ENCODE measurements at regions not wholly inside any gene's neighbourhood (a gene's known extent, or its start where the extent isn't known, plus 50 kb on each side); places are given as distances from the start of the nearest gene placed in this dataset.
"Not testable (repeated sequence)": the region's sequence is repeated elsewhere in the genome, so short reads cannot be mapped to it uniquely, and the experiment has no call there.

DNA sequence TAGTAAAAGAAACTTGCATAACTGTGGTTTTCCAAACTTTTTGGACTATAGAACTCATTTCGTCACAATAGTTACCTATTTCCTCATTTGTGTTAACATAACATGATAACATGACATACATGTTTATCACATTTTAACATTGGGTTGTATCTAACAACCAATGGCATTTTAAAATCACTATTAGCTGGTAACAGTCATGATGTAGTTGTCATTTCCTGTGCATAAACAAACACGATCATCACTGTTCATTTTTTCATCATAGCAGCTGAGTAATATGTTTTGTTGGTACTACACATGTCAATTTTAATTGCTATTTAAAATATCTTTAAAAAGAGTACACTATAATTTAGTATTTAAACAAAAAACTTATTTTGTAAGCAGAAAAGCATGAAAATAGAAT, 402.4 kb downstream of the SATB2 start:
- Histone ChIP-seq H3K36me3 (no peaks in the 10 kb centered on the region), H3K4me1 (ENCODE audit: control insufficient read depth in 1 of 2, low read depth in 2 of 2) (no peaks in the 10 kb centered on the region), H3K27ac (no peak overlapping the region), H3K27me3 (replicated peaks; ENCODE audit: insufficient read depth) (no peaks in the 10 kb centered on the region), H3K9me3 (no peaks in the 10 kb centered on the region), H3K4me3 (no peak overlapping the region)
- no peak for DNase-seq (ENCODE audit: low spot score)
- TF ChIP-seq, protein P1, sequence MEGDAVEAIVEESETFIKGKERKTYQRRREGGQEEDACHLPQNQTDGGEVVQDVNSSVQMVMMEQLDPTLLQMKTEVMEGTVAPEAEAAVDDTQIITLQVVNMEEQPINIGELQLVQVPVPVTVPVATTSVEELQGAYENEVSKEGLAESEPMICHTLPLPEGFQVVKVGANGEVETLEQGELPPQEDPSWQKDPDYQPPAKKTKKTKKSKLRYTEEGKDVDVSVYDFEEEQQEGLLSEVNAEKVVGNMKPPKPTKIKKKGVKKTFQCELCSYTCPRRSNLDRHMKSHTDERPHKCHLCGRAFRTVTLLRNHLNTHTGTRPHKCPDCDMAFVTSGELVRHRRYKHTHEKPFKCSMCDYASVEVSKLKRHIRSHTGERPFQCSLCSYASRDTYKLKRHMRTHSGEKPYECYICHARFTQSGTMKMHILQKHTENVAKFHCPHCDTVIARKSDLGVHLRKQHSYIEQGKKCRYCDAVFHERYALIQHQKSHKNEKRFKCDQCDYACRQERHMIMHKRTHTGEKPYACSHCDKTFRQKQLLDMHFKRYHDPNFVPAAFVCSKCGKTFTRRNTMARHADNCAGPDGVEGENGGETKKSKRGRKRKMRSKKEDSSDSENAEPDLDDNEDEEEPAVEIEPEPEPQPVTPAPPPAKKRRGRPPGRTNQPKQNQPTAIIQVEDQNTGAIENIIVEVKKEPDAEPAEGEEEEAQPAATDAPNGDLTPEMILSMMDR (IDR thresholded peaks at IDR 0.05) = no peak
- ATAC-seq (ENCODE audit: insufficient number of reproducible peaks, low FRiP score, low read depth) = no peak

DNA sequence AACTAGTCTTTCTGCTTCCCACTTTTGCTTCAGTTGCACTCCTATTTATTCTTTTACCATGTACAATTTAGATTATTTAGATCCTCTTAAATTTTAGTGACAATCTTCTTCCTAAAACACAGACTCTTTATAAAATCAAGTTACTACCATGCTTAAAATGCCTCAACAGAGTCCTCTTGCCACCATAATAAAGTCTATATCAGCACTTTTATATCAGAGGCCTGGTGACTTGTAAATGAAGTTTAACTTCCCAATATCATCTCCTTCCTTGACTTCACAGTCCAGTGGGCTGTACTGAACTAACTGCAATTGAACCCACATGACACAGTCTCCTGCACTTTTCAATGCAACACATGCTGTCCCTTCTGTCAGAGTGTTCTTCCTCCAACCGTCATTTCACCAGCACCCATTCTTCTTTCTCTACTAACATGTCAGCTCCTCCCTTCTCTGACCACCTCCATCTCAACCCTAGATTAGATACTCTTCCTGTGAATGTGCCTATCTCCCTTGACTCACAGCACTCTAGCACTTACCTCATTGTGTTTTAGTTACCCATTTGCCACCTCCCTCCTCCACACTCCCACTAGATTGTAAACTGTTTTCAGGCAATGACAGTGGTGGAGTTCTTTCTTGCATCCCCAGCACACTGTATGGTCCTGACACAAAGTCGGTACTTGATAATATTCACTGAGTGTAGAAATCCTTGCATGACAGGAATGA, 414.9 kb downstream of the SATB2 start:
- DNase-seq (ENCODE audit: low spot score) = no peak
- Histone ChIP-seq H3K27me3 (replicated peaks; ENCODE audit: insufficient read depth) (no peaks in the 10 kb centered on the region), H3K27ac (no peak overlapping the region), H3K9me3 (no peaks in the 10 kb centered on the region), H3K4me1 (ENCODE audit: control insufficient read depth in 1 of 2, low read depth in 2 of 2) (no peaks in the 10 kb centered on the region), H3K36me3 (no peaks in the 10 kb centered on the region), H3K4me3 (no peak overlapping the region)
- TF ChIP-seq, protein P1 (IDR thresholded peaks at IDR 0.05) = no peak
- no peak for ATAC-seq (ENCODE audit: insufficient number of reproducible peaks, low FRiP score, low read depth)

DNA sequence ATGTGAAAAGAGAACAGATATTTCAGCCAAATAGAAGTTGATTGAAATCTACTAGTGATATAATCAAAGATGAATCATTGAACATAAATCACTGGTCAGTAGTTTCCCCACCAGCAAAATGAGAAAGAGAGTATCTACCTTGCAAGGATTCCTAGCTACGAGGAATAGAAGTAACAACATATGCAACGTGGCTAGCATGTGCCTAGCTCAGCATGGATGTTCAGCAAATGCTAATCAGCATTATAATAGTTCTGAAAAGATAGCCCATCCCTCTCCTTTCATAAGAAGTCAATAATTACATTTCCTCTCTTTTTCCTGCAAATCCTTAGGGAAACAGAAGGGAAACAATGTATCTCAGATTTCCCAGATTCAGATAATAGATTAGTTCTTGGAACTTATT, 417.2 kb downstream of the SATB2 start:
- TF ChIP-seq, protein P1 (IDR thresholded peaks at IDR 0.05) = no peak
- Histone ChIP-seq H3K36me3 (no peaks in the 10 kb centered on the region), H3K4me3 (no peak overlapping the region), H3K27ac (no peak overlapping the region), H3K9me3 (no peaks in the 10 kb centered on the region), H3K4me1 (ENCODE audit: control insufficient read depth in 1 of 2, low read depth in 2 of 2) (no peaks in the 10 kb centered on the region), H3K27me3 (replicated peaks; ENCODE audit: insufficient read depth) (no peaks in the 10 kb centered on the region)
- ATAC-seq (ENCODE audit: insufficient number of reproducible peaks, low FRiP score, low read depth) (no peak), DNase-seq (ENCODE audit: low spot score) (no peak)

DNA sequence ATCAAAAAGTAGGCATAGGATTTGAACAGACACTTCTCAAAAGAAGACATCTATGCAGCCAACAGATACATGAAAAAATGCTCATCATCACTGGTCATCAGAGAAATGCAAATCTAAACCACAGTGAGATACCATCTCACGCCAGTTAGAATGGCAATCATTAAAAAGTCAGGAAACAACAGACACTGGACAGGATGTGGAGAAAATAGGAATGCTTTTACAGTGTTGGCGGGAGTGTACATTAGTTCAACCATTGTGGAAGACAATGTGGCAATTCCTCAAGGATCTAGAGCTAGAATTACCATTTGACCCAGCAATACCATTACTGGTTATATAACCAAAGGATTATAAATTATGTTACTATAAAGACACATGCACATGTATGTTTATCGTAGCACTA, 424.0 kb downstream of the SATB2 start:
- not testable (repeated sequence) for H3K4me3 ChIP-seq; H3K9me3 ChIP-seq; H3K27ac ChIP-seq; DNase-seq (ENCODE audit: low spot score); H3K27me3 ChIP-seq (replicated peaks; ENCODE audit: insufficient read depth); ATAC-seq (ENCODE audit: insufficient number of reproducible peaks, low FRiP score, low read depth); H3K4me1 ChIP-seq (ENCODE audit: control insufficient read depth in 1 of 2, low read depth in 2 of 2); H3K36me3 ChIP-seq

DNA sequence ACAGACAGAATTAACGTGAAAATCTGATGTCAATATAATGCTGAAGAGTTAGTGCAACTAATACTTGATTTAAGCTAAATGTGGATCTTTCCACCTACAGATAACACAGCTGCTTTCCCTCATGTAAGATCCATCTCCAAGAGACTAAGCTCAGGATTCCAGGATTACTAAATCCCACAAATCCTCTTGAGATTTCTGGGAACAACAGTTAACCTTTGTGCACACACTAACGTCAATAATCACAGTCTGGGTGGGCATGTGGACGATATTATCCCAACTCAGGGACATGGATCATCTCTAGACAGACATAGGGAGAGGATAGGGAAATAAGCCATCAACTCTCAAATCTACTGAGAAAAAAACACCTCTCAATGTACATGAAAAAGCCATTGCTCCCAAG, 432.6 kb downstream of the SATB2 start:
- H3K4me3 ChIP-seq = no peak overlapping the region
- H3K36me3 ChIP-seq = no peaks in the 10 kb centered on the region
- no peak for ATAC-seq (ENCODE audit: insufficient number of reproducible peaks, low FRiP score, low read depth)
- no peaks in the 10 kb centered on the region for H3K9me3 ChIP-seq
- H3K4me1 ChIP-seq (ENCODE audit: control insufficient read depth in 1 of 2, low read depth in 2 of 2) = no peaks in the 10 kb centered on the region
- no peaks in the 10 kb centered on the region for H3K27me3 ChIP-seq (replicated peaks; ENCODE audit: insufficient read depth)
- no peak for DNase-seq (ENCODE audit: low spot score)
- TF ChIP-seq, protein P1 (IDR thresholded peaks at IDR 0.05) = no peak
- H3K27ac ChIP-seq = no peak overlapping the region

DNA sequence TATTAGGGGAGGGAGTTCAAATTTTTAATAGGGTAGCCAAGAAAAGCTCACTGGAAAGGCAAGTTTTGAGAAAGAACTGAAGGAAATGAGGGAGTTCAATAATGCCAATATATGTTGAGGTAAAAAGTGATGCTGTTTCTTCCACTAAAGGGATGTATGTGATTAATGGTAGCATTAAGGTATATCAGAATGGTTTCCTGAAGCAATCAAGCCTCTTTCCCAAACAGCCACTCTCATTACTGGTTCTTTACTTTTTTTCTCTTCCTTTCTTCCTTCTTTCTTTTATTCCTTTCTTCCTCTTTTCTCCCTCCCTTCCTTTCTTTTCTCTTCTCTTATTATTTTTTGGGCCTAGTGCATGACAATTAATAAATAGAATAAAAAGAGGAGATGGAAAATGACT, 433.5 kb downstream of the SATB2 start:
- no peak for ATAC-seq (ENCODE audit: insufficient number of reproducible peaks, low FRiP score, low read depth)
- H3K4me3 ChIP-seq = no peak overlapping the region

More for the DNA sequence above, 433.5 kb downstream of the SATB2 start:
- Histone ChIP-seq H3K36me3 (no peaks in the 10 kb centered on the region), H3K27me3 (replicated peaks; ENCODE audit: insufficient read depth) (no peaks in the 10 kb centered on the region), H3K27ac (no peak overlapping the region), H3K9me3 (no peaks in the 10 kb centered on the region), H3K4me1 (ENCODE audit: control insufficient read depth in 1 of 2, low read depth in 2 of 2) (no peaks in the 10 kb centered on the region)
- TF ChIP-seq, protein P1 (IDR thresholded peaks at IDR 0.05) = no peak
- no peak for DNase-seq (ENCODE audit: low spot score)
